NCI-H1105 treated with DMSO at 0.1 percent for 48 hours (cell line): ENCODE measurements at regions not wholly inside any gene's neighbourhood (a gene's known extent, or its start where the extent isn't known, plus 50 kb on each side); places are given as distances from the start of the nearest gene placed in this dataset.
"Not testable (repeated sequence)": the region's sequence is repeated elsewhere in the genome, so short reads cannot be mapped to it uniquely, and the experiment has no call there.

Source experiments
- DNase-seq: peaks from one replicate; lab custom pipeline; 2025; lab: John Stamatoyannopoulos, UW

DNA sequence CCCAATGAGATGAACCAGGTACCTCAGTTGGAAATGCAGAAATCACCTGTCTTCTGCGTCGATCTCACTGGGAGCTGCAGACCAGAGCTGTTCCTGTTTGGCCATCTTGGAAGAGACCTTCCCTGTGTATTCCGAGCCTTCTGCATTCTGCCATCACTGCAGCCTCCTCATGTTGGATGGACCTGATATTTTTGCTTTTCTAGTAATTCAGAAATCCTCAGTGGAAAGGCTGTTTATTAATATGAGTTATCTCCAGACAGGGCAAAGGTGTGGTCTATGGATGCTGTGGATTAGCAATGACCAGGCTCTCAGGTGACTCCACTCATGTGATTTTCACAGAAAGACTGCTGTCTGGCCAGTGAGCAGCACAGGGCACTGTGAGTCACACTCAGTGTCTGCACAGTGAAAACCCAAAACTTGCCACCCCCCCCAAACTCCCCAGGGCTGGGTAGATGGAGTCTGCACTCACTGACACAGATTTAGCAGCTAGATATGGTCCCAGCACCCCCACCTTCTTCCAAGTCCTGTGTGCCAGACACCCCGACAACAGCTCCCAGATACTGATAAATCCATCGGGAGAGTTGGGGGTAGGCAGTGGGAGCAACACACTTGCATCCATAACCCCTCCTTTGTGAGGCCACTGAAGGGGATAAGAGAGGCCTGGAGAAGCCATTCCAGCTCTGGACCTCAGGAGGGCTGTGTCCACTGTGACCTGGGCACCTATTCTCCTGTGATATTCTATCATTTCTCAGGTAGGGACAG lies 75.2 kb upstream of the TOP3B start:
- DNase-seq, result no peak

DNA sequence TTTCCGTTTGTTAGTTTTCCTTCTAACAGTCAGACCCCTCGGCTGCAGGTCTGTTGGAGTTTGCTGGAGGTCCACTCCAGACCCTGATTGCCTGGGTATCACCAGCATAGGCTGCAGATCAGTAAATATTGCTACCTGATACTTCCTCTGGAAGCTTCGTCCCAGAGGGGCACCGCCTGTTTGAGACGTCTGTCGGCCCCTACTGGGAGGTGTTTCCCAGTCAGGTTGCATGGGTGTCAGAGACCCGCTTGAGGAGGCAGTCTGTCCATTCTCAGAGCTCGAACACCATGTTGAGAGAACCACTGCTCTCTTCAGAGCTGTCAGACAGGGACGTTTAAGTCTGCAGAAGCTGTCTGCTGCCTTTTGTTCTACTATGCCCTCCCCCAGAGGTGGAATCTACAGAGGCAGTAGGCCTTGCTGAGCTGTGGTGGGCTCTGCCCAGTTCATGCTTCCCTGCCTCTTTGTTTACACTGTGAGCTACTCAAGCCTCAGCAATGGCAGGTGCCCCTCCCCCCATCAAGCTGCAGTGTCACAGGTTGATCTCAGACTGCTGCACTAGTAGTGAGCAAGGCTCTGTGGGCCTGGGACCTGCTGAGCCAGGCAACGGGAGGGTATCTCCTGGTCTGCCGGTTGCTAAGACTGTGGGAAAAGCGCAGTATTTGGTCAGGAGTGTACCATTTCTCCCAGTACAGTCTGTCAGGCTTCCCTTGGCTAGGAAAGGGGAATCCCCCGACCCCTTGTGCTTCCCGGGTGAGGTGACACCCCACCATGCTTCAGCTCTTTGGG lies 74.4 kb upstream of the TOP3B start:
- not testable (repeated sequence) for DNase-seq

DNA sequence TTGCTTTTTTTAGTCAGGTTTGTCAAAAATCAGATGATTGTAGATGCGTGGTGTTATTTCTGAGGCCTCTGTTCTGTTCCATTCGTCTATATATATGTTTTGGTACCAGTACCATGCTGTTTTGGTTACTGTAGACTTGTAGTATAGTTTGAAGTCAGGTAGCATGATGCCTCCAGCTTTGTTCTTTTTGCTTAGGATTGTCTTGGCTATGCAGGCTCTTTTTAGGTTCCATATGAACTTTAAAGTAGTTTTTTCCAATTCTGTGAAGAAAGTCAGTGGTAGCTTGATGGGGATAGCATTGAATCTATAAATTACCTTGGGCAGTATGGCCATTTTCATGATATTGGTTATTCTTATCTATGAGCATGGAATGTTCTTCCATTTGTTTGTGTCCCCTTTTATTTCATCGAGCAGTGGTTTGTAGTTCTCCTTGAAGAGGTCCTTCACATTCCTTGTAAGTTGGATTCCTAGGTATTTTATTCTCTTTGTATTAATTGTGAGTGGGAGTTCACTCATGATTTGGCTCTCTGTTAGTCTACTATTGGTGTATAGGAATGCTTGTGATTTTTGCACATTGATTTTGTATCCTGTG lies 70.1 kb upstream of the TOP3B start:
- DNase-seq, result not testable (repeated sequence)

DNA sequence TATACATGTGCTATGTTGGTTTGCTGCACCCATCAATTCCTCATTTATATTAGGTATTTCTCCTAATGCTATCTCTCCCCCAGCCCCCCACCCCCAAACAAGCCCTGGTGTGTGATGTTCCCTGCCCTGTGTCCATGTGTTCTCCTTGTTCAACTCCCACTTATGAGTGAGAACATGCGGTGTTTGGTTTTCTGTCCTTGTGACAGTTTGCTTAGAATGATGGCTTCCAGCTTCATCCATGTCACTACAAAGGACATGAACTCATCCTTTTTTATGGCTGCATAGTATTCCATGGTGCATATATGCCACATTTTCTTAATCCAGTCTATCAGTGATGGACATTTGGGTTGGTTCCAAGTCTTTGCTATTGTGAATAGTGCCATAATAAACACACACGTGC lies 68.4 kb upstream of the TOP3B start:
- not testable (repeated sequence) for DNase-seq

DNA sequence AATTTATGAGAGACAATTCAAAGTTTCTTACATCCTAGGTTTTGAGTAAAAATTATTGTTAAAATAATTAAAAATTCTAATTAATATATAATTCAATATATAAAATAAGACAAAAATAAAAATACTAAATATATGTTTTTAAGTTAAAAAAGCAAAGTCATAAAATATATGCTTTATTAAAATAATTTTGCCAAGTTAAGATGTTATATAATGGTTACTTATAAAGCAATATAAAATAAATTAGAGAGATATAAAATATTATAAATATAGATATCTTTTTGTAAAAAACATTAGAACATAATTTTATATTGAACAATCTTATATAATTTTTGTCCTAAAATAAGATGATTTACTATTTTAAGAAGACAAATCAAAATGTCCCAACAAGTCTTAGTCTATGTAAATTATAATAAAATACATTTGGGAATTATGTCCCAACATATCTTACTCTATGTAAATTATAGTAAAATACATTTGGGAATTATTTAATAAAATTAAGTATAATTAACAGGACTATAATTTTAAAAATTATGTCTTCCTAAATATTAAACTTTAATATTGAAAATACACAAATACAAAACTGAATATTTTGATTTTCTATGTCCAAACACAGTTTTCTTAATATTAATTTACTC lies 67.7 kb upstream of the TOP3B start:
- DNase-seq, result no peak

DNA sequence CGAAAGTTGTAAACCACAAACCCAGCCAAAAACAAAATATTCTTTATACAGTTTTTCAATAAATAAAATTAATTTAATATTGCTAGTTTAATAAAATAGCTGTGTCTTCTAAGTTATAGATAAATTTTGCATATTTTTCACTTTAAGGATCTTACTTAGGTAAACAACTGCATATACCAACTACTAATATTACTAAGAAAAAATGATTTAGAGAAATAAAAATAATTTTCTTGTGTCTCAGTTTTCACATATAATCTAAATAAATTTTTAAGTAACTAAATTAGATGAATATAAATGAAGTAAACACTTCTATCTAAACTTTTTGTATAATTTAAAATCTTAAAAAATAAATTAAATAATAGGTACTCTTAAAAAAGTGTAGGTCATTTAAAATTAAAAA lies 67.1 kb upstream of the TOP3B start:
- DNase-seq, result no peak

DNA sequence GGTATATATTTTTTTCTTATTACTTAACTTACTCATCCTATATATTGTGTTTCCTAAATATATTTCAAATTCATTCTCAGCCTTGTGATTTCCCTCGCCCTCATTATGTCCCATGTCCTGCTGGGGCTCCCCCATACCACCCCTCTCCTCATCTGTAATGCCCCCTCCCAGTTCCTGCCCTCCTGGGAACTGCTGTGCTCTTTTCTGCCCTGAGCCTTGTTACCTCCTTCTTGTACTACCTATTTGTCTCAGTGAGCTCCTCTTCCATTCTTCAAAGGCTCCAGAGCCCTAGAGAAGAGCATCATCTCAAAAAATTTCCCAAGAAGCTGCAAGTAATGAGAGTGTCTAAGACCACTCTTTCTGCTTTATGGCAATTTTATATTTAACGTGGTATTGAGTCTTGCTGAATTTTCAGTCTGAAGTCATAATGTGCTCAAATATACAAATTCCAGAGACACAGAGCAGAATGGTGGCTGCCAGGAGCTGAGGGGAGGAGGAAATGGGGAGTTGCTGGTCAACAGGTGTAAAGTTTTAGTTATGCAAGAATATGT lies 66.5 kb upstream of the TOP3B start:
- DNase-seq, result no peak

DNA sequence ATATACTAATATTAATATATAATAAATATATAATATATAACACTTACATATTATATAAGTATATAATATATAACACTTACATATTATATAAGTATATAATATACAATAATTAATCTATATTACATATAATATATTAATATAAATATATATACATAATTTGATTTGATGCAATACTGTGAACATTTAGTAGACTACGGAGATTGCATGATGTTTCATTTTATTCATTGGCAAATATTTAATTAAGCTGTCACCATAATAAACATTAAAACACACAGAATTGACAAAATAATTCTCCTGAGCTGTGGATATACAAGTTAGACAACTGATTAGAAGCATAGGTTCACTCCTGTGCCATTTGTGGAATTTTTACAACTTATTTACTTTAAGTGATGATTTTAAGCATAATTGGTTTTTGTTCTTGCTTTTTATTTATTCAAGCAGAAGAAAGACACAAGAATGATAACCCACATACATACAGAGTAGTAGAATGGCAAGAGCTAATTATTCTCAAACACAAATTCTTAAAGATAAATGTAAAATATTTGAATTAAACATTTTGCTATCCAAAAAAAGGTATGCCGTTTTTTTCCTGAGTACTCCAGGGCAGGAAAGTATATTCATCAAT lies 65.8 kb upstream of the TOP3B start:
- DNase-seq, result no peak

DNA sequence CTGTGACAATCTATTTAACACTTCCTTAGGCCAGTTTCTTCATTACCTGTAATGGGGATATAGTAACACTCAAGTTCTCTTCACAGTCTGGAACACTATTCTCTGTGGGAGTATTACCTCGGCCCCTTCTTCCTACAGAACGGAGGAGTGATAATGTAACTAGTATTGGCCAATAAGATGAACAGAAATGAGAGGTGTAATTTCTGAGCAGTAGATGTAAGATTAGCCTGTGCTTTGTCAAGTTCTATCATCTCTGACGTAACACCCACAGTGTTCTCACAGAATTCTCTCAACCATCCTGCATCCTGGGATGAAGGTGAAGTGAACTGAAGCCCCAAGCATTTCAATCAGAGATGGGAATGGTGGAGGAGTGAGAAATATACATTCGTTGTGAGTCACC lies 65.2 kb upstream of the TOP3B start:
- DNase-seq, result no peak

DNA sequence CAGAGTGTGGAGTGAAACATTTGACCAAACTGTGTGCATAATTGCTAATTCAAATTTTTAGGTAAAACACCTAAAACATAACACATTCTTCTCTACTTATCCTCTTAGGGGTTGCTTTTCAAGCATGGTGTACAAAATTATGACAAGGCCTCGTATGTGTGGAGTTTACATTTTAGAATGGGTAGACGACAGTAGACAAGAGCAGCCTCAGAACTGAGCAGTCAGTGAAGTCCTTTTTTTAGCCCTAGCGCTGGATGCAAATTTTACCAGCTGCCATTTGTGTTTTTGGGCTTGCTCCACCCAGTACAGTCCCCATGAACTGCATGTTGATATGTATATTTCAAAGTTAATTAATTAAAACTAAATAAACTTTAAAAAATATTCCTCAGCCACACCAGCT lies 64.7 kb upstream of the TOP3B start:
- no peak for DNase-seq

DNA sequence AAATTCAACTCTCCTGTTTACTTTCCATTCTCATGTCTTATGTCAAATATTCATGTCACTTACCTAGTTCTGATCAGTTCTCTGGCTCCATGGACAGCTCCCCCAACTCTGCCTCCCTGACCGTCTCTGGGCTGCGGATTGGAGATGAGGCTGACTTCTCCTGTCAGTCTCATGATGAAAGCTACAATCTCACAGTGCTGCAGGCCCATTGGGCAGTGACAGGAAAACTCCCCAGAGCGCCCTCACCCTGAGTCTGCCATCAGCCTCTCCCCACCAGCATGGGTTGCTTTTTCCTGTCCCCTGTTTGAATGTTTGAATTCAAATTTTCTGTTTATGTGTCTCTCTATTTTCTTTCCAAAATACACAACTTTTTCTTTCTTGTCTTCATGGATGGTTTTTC lies 63.8 kb upstream of the TOP3B start:
- DNase-seq, result no peak

DNA sequence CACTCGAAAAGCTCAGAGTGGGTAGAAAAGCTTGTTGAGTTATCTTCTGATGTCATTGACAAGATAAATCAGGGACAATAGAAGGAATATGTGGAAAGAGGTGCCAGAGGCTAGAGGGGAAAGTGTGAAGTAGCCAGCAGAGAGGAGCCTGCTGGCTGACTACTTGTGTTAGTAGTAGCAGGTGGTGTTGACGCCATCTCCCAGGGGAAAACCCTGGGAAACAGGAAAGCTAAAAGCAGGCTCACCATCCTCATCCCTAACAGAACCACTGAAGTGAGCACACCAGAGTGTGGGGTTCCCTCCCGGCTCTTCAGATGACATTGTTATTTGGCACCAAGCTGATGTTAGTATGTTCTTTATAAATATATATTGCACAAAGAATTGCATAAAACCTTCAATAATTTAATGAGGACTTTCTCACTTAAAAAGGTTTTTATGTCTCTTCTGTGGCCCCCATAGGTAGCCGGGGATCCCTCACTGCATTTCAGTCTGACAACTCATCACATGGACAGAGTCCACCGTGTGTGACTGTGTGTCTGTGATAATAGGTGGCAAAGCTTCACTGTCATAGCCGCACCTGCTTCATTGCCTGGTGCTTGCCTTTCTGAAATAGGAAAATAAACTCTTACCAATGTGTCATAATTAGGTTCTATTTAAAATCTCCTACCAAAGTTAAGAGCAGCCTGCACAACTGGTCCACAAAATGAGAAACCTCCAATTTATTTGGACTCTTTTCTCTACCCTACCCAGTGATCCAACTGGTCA lies 63.2 kb upstream of the TOP3B start:
- DNase-seq, result no peak

DNA sequence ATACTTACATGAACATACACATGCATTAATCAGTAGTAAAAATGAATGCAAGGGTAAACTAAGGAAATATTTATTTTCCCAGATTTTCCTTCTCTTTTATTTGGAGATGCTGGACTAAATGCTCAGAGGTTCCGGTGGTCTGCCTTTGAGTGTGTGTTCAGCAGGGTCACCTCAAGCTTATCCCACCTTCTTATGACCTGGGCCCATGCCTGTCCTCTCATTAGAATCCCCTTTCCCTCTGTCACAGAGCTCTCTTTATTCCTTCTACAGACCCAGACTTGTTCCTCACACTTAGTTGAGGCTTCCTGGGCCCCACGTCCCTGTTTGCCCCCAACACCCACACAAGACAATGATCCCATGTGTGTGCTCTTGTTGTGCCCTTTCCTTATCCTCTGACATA lies 61.6 kb upstream of the TOP3B start:
- no peak for DNase-seq

DNA sequence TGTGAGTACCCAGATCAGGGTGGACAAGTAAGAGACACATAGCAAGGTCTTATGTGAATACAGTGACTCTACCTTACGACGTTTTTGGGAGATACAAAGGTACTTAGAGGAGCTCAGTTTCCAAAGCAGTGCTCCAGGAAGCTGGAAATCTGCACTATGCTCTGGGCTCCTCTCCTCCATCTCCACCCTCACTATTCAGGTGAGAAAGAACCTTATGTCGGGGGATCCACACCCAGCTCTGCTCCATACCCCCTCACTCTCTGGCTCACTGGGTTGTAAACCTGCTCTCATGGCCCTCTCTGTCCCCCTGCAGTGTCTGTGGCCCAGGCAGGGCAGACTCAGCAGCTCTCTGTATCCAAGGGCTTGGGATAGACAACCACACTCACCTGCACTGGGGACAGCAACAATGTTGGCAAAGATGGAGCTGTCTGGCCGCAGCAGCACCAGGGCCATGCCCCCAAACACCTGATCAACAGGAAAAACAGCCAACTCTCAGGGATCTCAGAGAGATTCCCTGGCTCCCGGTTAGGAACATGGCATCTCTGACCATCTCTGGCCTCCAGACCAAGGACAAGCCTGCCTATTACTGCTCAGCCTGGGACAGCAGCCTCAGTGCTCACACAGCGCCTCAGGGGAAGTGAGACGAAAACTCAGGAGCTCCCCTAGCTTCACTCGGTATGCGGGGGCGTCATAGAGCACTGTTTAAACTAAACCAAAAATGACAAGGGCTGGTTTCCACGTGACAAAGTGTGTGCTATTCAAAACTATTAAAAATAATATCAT lies 60.9 kb upstream of the TOP3B start:
- DNase-seq, result no peak

DNA sequence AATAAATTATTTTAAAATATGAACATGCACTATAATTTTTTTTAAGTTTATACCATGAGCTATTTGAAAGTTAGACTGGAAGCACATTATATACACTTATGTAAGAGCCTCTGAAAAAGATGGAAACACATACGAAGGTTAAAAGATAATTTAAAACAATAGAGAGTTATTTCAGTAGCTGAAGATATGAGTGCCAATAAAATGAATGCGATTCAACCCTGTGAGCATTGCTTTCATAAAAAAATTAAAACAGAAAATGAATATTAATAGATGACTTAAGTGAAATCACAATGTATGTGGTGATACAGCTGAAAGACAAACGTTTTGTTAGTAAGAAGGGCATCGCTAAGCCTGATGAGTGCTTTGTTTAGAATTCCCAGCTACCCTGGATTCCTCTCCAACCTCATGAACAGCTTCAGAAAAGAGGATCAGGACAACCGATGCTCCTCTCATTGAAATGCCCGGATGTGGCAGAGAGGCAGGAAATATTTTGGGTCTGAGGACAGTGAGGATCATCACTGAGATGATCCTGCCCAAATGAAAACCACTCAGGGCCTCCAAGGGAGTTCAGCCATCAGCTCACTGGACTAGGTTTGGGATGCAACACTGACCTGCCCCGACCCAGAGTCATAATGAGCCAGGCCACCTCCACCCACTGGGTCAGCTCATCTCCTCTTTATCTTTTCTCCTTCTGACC lies 60.2 kb upstream of the TOP3B start:
- DNase-seq, result no peak

DNA sequence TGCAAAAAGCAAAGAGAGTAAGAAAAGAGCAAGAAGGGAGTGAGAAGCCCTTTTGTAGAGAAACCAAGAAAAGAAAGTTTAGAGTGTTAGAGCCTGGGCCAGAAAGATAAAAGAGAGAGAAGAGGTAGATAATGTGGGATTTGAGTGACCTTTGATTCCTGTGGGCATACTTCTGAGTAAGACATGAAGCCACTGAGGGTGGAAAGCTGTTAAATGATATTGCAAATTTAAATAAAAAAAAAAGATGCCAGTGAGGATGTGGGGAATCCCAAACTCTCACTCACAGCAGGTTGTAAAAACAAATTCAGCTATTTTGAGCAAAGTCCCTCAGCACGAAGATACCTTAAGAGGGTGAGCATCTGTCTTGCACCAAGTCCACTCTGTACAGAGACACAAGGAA lies 59.4 kb upstream of the TOP3B start:
- DNase-seq, result no peak

DNA sequence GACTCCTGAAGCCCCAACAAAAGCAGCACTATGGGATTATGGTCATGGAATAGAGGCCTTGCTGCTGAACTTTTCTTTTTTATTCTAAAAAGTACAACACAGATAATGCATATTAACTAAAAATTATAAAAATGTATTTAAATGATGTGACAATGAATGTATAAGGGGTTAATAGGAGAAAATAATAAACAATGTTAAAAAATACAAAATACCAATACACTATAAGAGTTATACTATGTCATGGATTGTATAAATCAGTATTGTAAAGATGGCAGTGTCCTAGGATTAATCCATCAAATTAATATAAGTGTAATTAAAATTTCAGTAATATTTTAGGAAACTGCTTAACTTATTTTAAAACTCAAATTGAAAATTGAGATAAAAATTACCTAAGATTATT lies 58.3 kb upstream of the TOP3B start:
- no peak for DNase-seq

DNA sequence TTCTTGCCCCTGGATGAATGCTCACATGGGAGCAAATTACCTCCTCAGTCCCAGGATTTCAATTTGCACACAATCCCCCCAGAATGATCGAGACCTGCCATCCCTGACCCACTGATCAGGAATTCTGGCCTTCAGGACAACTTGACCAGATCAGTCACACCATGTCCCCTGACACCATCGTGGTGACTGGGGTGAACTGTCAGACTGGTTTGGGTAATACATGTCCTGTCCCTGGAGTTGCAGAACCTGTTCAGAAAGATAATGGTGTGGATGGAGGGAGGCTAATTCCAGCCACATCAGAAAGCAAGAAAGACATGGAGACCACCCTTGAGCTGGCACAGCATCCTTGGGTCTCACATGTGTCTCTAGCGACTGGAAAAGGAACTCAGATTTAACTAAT lies 57.9 kb upstream of the TOP3B start:
- DNase-seq, result no peak

DNA sequence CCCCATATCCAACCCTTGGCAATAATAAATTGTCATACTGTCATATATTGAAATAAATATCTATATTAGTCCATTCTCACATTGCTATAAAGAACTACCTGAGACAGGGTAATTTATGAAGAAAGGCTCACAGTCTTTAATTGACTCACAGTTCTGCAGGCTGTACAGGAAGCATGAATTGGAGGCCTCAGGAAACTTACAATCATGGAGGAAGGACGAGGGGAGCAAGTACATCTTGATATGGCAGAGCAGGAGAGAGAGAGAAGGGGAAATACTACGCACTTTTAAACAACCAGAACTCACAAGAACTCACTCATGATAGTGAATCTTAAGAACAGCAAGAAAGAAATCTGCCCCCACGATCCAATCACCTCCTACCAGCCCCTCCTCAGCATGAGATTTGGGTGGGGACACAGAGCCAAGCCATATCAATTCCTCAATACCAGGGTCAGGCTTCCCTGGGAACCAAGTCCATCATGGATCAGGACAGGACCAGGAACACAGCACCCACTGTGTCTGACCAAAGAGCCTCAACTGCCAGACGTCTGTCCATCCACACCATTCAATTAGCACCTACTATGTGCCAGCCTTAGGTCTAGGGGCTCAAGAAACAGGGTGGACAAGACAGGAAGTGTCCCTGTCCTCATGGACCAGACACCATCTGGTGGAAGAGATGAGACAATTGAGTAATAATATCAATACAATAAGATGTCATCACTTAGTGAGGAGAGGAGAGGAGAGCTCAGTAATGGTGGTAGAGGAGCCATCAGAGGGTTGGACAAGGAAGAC lies 56.9 kb upstream of the TOP3B start:
- no peak for DNase-seq
